Activated T-cell treated with anti-CD3 and anti-CD28 coated beads for 48 hours (primary cell): ENCODE measurements at regions not wholly inside any gene's neighbourhood (a gene's known extent, or its start where the extent isn't known, plus 50 kb on each side); places are given as distances from the start of the nearest gene placed in this dataset.
"Not testable (repeated sequence)": the region's sequence is repeated elsewhere in the genome, so short reads cannot be mapped to it uniquely, and the experiment has no call there.

ENCODE experiments used
- DNase-seq: peaks from one replicate; pipeline ENCODE4 v3.0.0-alpha.2; 2020; ENCODE audit warnings: low read depth

- DNase-seq = not testable (repeated sequence)
These were observed 51.0 kb upstream of the CDYL start for GRCh38 chr6:4725136-4725760.

- not testable (repeated sequence) for DNase-seq
These were observed 51.5 kb upstream of the CDYL start for GRCh38 chr6:4724727-4725126.

GRCh38 chr6:4723383-4723782 is 52.8 kb upstream of the CDYL start:
- no peak for DNase-seq

GRCh38 chr6:4721368-4721767 is 54.8 kb upstream of the CDYL start:
- not testable (repeated sequence) for DNase-seq

GRCh38 chr6:4719491-4719890 is 56.7 kb upstream of the CDYL start:
- no peak for DNase-seq

GRCh38 chr6:4717856-4718255 is 58.3 kb upstream of the CDYL start:
- DNase-seq = no peak

- no peak for DNase-seq
These were observed 59.1 kb upstream of the CDYL start for GRCh38 chr6:4717124-4717523.

GRCh38 chr6:4714961-4715501 is 61.2 kb upstream of the CDYL start:
- DNase-seq = no peak

GRCh38 chr6:4712291-4712690 is 63.9 kb upstream of the CDYL start:
- no peak for DNase-seq

- DNase-seq = no peak
These were observed 69.2 kb upstream of the CDYL start for GRCh38 chr6:4707011-4707410.

- DNase-seq = no peak
These were observed 70.4 kb upstream of the CDYL start for GRCh38 chr6:4705809-4706208.

- DNase-seq = no peak
These were observed 72.8 kb upstream of the CDYL start for GRCh38 chr6:4703382-4703781.

GRCh38 chr6:4698901-4699659 is 77.1 kb upstream of the CDYL start:
- DNase-seq = no peak

GRCh38 chr6:4693173-4693970 is 82.8 kb upstream of the CDYL start:
- no peak for DNase-seq

GRCh38 chr6:4692664-4693063 is 83.5 kb upstream of the CDYL start:
- no peak for DNase-seq

GRCh38 chr6:4687989-4688947 is 87.9 kb upstream of the CDYL start:
- no peak for DNase-seq

GRCh38 chr6:4687656-4687988 is 88.6 kb upstream of the CDYL start:
- DNase-seq = no peak

GRCh38 chr6:4682431-4683097 is 93.6 kb upstream of the CDYL start:
- no peak for DNase-seq

GRCh38 chr6:4678506-4679300 is 97.5 kb upstream of the CDYL start:
- DNase-seq = no peak

- DNase-seq = no peak
These were observed 98.5 kb upstream of the CDYL start for GRCh38 chr6:4677751-4678065.
